GM13976 (cell line): ENCODE measurements at regions not wholly inside any gene's neighbourhood (a gene's known extent, or its start where the extent isn't known, plus 50 kb on each side); places are given as distances from the start of the nearest gene placed in this dataset.

ENCODE experiments used
- DNase-seq: peaks from one replicate; pipeline ENCODE4 v3.0.0; 2012; ENCODE audit warnings: low spot score
- in situ Hi-C: fragments of 300-500 bp; cut with MboI; formaldehyde crosslinking; loops from one replicate; pipeline ENCODE4 v1.12.0; 2022; ENCODE audit warnings: low sequenced_read_pairs, mixed read lengths, inconsistent platforms; ENCODE audit not compliant: unreplicated experiment
- TF ChIP-seq, protein P1 (sequence below): IDR thresholded peaks from 2 replicates; pipeline ENCODE4 v1.5.1; 2012; ENCODE audit warnings: borderline replicate concordance, mild to moderate bottlenecking; ENCODE audit not compliant: insufficient read depth; ENCODE audit errors: extremely low read depth, missing control alignments, control extremely low read depth

DNA sequence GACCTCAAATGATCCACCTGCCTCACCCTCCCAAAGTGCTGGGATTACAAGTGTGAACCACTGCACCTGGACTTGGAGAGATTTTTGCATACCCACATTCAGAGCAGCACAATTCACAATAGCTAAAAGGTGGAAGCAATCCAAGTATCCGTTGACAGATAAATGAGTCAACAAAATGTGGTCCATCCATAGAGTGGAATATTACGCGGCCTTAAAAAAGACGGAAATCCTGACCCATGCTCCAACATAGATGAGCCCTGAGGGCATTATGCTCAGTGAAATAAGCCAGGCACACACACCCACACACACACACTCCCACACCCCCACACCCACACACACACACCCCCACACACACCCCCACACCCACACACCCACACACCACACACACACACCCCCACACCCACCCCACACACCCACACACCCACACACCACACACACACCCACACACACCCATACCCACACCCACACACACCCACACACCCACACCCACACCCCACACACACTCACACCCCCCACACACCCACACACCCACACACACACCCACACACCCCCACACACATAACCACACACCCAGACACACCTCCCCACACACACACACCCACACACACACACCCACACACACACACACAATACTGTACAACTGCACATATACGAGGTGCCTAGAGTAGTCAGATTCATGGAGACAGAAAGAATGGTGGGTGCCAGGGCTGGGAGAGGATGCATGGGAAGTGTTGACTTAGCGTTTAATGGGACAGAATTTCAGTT, 124.7 kb downstream of the FOXL1 start:
- DNase-seq: no peak
- in situ Hi-C loops: no loop called here
- TF ChIP-seq, protein P1, sequence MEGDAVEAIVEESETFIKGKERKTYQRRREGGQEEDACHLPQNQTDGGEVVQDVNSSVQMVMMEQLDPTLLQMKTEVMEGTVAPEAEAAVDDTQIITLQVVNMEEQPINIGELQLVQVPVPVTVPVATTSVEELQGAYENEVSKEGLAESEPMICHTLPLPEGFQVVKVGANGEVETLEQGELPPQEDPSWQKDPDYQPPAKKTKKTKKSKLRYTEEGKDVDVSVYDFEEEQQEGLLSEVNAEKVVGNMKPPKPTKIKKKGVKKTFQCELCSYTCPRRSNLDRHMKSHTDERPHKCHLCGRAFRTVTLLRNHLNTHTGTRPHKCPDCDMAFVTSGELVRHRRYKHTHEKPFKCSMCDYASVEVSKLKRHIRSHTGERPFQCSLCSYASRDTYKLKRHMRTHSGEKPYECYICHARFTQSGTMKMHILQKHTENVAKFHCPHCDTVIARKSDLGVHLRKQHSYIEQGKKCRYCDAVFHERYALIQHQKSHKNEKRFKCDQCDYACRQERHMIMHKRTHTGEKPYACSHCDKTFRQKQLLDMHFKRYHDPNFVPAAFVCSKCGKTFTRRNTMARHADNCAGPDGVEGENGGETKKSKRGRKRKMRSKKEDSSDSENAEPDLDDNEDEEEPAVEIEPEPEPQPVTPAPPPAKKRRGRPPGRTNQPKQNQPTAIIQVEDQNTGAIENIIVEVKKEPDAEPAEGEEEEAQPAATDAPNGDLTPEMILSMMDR: no peak

DNA sequence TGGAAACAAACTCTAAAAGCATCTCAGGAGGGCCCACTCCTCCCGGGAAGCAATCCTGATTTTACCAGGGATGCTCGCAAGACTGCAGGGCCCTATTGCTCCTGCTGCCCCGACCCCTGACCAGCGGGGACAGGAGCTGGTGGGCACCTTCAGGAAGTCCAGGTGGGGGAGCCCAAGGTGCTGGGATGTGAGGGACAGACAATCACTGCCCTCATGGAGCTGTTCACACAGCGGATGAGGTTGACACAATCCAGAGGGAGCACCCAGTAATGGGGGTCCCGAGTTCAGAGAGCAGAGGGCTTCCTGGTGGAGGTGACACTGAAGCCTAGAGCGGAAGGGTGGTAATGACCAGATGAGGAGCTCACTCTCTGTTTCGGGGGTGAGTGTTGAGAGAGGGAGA, 126.2 kb downstream of the FOXL1 start:
- no peak for DNase-seq
- in situ Hi-C loops: no loop called here
- TF ChIP-seq, protein P1: no peak

DNA sequence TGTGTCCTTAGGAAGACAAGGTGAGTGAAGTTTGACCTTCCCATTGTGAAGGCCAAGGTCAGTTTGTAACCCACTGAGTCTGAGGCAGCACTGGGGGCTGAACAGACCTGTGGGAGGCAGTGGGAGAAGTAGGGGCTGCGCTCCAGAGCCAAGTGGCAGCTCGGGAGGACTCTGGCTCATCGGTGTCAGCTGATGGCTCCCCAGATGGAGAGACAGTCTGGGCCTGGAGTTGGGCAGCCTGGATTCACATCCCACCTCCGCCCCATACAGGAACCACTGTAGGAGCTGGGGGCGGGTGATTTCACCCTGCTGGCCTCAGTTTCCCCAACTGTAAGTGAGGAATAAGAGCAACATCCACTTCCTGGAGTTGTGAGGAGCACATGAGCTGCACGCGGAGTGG, 128.4 kb downstream of the FOXL1 start:
- no peak for DNase-seq
- in situ Hi-C loops: no loop called here
- TF ChIP-seq, protein P1: no peak

DNA sequence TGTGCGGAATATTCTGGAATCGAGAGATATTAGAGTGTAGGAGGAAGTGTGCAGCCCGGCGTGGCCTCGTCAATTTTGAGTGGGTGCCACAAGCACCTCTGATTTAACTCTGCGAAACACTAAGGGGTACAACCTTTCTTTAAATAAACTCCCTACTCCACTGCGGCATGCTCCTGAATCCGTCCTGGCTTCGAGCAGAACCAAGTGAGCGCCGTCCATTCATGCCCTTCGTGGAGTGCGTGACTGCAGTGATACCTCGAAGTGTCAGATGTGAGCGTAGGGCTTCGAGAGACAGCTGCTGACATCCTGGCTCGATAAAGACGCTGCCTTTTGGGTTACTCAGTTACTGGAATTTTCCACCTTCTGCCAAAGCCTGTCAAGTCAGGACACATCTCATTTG, 128.8 kb downstream of the FOXL1 start:
- in situ Hi-C loops: no loop called here
- TF ChIP-seq, protein P1: no peak
- DNase-seq: no peak

DNA sequence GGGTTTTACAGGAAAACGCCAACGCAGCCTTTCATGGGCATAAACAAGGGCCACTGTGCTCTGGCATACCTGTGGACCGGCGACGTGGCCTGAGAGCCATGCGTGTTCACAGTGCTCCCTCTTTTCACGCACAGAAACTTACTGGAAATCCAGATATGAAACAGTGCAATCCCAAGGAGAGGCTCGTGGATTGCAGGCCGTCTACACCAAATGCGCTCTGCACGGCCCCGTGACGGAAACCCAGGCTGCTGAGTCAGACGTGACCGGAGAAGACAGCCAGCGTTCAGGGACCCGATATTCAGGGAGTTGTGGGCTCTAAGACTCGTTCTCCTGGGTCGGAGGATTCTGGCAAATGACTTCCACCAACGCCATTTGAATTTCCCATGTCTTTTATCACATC, 129.2 kb downstream of the FOXL1 start:
- no peak for DNase-seq
- TF ChIP-seq, protein P1: no peak
- in situ Hi-C loops: no loop called here

DNA sequence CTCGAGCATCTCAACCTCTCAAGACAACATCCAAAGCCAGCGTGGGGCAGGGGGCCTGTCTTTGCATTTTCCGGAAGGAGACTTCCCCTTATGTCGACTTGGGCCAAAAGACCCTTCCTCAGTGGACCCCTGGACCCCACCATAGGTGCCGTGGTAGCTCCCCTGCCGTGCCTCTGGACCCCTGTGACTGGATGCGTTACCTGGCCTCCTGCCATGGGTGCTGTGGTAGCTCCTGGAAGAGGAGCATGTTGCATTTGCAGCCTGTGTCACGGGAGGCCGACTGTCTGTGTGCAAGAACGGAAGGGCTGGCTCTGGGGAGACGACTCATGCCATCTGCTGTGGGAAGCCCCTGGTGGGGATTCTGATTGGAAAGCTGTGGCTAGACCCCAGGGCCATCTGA, 130.1 kb downstream of the FOXL1 start:
- in situ Hi-C loops: no loop called here
- DNase-seq: no peak
- TF ChIP-seq, protein P1: no peak
